HG03432 (cell line): ENCODE measurements at regions not wholly inside any gene's neighbourhood (a gene's known extent, or its start where the extent isn't known, plus 50 kb on each side); places are given as distances from the start of the nearest gene placed in this dataset.
"Not testable (repeated sequence)": the region's sequence is repeated elsewhere in the genome, so short reads cannot be mapped to it uniquely, and the experiment has no call there.

Experiments used
- ATAC-seq: cut with Tn5 transposase; IDR thresholded peaks from one replicate; pipeline ENCODE4 v1.9.1; 2021; ENCODE audit warnings: mild to moderate bottlenecking, moderate library complexity; ENCODE audit not compliant: unreplicated experiment

DNA sequence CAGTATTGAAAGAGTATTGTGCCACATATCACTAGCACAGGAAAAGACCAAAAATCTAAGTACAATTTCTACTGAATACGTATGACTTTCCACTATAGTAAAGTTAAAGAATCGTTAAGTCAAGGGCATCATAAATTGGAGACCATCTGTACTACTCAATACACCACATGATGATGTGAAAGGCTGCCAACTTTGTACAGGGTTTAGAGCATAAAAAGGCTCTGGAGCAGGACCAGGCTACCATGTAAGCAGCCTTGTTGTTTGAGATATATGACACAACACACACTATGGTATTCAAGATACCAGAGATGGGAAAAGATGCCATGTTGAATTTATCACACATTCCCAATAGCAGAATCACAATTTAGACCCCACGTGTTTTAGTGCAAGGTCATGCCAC lies 294.9 kb upstream of the TRPC5 start:
- ATAC-seq = no peak

DNA sequence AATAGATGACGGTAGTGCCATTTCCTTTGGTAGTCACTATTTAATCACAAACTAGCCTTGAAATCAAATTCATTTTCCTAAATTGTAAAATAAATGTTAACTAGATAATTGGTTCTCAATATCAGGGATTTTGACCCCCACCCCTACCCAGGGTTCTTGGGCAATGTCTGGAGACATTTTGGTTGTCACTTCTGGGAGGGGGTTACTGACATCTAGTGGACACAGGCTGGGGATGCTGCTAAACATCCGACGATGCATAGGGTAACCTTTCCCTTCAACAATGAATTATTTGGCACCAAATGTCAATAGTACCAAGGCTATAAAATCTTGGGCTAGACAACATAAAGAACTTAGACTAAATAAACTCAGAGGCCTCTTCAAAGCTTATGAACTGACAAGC lies 285.8 kb upstream of the TRPC5 start:
- no peak for ATAC-seq

DNA sequence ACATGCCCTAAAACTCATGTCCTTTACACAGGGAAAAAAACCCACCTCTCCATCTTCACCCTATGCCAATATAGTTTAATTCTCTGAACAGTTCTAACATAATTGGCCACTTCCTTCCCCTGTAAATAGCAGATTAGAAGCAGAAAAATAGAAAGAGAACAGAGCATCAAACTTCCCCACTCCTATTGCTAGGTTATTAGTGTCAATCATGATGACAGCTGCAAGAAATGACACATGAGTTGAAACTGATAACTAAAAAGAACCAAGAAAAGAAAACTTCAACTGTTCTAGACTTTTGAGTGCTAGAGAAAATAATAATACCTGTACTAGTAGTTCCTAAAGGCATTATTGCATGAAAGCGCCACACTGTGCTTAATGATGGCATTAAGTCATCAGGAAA lies 284.5 kb upstream of the TRPC5 start:
- no peak for ATAC-seq

DNA sequence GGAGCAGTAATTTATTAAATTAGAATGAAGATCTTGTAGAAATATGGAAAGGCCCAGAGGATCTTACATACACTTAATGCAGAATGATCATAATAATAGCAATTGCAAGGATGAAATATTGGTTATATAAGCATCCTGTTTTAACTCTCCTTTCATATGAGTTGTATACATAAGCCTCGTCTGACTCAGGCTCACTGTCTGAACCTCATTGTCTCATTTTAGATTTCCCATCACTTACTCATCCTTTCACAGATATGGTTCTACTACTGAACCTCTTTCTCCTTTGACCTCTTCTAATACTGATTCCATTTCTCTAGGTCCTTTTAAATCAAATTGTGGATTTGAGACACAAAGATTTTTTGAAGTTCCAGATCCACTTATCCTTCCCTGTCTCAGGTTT lies 277.3 kb upstream of the TRPC5 start:
- ATAC-seq = no peak

DNA sequence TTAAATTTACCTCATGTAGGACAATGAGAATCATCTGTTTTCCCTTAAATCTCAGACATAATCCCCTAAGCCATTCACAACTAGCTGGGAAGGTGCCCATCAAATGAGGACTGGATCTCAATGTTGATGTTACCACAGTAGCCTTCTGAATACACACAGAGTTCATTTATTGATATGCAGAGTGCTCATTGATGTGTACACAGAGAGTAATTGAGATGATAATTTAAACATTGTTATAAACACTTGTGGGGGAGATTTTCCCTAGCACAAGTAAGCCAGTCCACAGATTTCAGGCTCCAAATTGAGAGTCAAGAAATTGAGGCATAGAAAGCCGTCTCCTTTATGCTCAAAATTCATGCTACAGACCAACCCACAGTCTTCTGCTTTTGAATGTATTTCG lies 273.4 kb upstream of the TRPC5 start:
- ATAC-seq = no peak

DNA sequence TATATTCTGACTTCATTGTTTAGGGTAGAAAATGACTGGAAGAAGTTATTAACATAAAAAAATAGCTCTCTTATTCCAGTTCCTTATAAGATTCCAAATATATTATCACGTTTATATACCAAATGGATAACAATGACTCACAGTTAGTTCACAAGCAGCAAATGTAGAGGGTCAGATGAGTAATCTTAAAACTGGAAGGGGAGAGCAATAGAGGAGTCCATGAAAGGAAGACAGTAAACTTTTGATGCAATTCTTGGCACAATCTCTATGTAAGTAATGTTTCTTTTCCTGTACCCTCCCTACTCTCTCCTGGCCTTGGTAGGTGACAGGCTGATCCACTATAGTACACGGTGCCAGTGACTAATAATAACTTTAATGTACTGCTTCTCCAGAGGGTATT lies 259.0 kb upstream of the TRPC5 start:
- no peak for ATAC-seq

DNA sequence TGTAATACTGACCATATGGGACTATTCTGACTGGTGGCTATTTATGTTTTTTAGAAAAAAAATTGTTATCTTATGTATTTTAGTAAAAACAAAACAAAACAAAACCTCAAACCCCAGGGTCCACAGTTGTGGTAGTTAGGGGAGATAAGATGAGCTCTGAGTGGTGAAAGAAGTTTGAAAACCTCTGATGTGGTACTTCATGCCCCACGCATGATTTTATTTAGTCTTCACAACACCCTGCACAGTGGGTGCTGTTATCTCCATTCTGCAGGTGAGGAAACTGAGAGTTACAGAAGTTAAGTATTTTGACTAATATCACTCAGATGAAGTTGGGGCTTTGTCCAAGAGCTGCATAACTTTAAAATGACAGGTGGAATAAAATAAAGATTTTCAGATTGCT lies 230.6 kb upstream of the TRPC5 start:
- no peak for ATAC-seq

DNA sequence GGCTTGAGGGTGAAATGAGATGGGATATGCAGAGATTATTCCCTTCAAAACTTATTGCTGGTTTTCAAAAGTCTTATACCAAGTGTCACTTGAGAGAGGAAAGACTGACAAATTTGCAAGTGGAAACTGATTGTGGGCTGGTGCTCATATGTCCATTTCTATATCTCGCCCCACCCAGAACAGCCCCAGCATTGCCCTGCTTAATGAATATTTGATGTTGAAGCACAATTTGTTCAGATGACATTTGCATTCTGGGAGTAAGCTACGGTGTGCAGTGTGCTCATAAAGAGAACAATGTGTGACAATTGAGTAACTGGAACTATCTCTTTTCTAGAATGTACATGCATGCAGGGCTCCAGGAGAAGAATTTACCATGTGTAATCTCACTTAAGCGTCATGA lies 223.5 kb upstream of the TRPC5 start:
- no peak for ATAC-seq

DNA sequence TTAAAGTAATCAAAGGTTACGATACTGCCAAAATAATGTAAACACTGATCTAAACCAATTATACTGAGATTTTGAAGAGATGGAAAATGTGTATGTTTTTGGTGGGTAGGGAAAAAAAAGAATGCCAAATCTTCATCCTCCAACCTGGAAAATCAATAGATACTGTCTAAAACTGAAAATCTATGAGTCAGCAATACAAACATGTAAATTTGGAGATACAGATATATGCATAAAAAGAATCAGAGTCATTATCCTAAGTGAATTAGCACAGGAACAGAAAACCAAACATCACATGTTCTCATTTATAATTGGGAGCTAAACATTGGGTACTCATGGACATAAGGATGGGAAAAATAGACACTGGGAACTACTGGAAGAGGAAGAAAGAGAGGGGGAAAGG lies 197.4 kb upstream of the TRPC5 start:
- no peak for ATAC-seq

DNA sequence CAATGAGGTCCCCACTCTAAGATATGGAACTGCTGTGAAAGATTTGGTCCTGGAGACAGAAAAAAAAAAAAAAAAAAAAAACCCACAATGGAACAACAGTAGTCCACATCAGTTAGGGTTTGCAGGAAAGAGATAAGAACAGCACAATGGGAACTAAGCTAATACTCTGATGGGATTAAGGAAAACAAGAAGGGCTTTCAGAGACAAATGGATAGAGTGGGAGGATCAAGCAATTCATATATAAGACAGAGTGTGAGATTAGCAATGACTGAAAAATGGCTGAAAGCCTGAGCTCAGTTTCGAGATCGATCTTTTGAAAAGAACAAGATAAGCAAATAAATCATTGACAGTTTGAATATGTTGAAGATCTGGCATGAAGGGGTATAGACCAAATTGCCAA lies 188.4 kb upstream of the TRPC5 start:
- ATAC-seq = no peak

DNA sequence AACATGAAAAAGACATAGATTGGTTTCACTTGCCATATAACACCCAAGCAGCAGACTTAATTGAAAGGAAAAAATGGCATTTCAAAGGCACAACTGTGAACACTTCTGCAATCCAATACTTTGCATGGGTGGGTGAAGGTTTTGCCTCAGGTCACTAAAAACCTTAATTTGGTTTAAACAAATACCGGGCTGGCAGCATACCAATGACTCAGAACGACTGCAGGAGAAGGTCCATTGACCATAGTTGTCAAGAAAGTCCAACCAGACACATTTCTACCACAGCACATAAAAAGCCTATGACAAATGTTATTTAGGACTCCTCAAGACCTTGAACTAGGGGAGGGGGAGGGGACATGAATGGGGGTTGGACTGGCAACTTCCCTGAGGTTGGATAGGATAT lies 183.6 kb upstream of the TRPC5 start:
- no peak for ATAC-seq

DNA sequence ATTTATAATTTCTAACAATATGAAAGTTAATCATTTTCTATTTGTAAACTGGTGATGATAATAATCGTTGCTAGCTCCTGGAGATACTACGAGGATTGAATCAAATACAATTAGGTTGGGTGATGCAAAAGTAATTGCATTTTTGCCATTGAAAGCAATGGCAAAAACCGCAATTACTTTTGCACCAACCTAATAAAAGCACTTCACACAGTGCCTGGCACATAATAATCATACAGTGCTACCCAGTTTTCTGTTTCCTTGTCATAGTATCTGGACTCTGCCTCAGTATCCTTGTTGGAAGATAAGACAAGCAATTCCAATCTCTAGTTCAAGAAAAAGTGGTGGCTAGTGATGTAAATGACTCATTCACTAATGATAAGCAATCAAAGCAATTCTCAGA lies 176.8 kb upstream of the TRPC5 start:
- ATAC-seq = no peak

DNA sequence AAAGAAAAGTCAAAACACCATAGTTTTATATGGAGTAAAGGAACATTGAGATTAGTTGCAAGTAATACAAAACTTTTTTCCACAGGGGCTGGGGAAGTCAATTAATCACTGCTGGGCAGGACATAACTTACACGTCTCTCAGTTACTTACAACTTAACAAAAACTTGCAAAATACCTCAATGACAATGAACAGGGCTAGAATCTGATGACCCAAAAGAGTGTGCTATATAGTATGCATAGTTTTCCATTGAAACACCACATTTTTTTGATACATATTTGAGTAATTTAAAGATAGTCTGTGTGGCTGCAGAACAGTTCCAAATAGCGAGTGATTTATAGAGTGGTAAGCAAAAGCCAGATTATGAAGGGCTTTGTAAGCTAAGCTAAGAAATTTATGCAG lies 172.3 kb upstream of the TRPC5 start:
- ATAC-seq = no peak

DNA sequence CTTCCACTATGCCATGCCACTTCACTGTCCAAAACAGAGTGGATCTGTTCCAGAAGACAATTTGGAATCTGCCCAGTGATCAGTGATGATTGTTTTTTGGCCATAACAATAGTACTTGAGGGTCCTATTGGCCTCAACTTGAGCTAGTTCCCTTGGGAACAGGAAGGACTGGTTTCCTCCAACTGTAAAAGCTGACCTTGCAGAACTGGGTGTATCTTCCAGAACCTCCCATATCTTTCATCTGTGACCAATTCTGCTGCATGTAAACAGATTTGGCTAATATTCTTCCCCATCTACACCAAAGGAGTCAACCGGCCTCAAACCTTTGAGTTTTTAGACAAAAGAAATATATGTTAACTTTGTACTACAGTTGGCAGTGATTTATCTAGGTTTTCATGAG lies 165.1 kb upstream of the TRPC5 start:
- no peak for ATAC-seq

DNA sequence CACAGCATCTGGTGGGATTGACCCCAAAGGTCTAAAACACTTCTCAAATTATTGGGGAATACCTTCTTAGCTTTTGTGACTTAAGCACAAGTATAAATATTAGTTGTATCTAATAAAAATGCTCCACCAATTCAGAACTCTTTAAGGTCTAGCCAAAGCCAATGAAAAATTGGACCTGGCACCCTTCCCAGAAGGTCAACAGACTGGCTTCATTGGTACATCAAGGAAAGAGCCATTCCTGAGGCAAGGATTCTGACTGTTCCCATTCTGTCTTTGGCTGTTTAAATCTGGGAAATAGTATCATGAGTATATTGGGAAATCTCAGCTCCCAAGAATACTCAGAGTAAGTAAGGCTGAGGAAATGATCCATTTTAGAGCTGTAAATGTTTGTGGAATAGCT lies 153.0 kb upstream of the TRPC5 start:
- ATAC-seq = no peak

DNA sequence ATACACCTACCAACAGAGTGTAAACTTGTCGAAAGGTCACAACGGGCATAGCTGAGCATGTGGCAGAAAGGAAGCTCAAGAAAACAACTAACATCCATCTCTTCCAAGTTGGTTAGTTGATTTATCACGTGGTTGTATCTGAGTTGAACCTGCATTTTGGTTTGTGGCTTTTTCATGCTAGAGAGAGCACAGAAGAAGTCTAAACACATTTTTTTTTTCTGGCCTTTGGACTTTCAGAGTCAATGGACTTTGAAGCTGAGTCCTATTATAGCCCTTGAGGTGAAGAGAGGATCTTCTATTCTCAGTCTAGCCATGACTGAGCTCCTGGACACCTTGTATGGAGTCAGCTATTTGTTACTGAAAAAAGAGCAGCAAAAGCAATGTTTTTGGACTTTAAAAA lies 150.6 kb upstream of the TRPC5 start:
- peak; percentile 50 for ATAC-seq

DNA sequence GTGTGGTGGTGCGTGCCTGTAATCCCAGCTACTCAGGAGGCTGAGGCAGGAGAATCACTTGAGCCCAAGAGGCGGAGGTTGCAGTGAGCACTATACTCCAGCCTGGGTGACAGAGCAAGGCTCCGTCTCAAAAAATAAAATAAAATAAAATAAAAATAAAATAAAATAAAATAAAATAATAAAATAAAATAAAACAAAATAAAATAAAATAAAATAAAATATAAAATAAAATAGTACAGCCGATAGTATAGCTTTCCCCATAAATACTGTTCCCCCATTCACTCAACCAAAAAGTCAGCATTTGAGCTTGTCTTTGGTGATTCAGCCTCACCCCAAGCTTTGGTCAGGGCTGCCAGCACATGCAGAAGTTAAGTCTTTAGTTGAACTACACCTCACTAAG lies 144.2 kb upstream of the TRPC5 start:
- not testable (repeated sequence) for ATAC-seq

DNA sequence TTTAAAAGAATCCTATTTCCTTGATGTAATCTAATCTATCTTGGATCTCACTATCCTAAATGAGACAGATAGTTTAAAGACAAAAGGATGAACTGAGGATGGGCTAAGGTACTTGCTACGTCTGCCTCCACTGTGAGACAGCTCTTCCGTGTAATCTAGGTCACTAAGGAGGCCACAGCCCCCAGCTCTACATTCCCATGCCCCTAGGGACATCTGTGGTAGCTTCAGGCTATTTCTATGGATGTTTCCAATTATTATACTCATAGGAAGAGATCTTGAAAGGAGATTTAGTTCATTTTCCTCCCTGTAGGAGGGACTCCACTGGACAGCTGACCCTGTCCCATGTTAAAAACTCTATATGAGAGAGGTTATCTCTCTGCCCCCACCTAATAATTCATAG lies 140.8 kb upstream of the TRPC5 start:
- no peak for ATAC-seq

DNA sequence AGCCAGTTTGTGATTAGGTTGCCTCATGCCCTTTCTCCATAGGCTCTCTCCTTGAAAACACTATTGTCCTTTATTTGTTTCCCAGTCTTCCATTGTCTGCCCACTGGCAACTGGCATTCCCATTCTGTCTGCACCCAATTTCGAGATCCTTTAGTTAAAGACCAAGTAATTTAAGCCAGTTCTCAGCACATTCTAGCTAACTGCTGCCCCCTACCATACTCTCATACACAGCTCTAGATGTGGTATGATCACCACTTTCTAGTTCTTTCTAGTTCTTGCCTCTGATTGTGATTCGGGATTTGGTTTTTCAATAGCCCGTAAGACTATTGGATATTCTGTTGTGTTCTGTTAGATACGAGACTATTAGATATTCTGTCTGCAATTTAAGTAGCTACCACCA lies 135.8 kb upstream of the TRPC5 start:
- no peak for ATAC-seq

DNA sequence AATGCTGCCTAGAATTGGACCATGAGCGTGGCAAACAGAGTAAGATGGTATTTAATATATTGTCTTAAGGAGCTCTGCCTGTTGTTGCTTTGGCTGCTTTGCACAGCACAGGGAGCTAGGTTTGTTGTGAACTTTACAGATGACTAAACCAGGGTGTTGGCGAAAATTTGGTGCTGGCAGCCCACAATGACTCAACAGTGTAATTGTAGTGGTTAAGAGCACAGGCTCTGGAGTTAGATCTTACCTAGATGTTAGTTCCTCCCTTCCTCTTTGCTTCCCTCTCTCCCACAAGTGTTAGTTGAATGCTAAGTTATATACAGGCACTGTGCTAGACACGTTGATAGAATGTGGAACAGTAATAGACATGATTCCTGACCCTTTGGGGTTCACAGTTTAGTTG lies 128.9 kb upstream of the TRPC5 start:
- peak; percentile 74 for ATAC-seq

DNA sequence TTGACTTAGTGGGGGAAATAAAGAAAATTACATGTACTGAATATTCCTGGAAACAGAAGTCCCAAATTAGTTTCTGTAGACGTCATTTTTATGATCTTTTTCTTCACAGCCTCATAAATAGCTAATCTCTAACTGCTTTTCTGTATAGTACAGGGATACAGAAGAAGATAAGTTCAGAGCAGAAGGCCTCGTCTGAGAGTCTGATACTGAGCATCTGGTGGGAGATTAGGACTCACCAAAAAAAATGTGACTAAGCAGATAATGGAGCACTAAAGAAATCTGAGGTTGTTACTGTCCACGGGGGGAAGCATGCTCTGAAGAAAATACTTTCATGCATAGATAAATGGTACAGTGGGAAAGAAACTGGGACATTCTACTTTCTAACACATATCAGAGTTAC lies 115.3 kb upstream of the TRPC5 start:
- ATAC-seq = no peak

DNA sequence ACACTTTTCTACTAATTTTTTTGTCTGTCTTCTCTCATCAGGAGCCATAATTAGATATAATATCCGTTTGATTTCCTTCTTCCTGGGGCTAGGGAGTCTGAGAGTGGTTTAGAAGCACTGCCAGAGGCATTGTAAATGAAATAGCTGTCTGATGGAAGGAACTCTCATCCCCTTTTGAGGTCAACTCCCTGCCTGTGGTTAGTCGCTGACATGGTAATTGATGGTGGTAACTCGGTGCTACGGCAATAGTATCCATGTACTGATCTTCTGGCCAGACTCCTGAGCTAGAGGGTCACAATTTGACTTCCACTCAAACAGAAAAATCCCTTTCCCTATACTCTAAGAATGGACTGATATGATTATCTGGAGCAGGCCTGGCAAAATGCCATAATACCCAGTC lies 108.1 kb upstream of the TRPC5 start:
- no peak for ATAC-seq

DNA sequence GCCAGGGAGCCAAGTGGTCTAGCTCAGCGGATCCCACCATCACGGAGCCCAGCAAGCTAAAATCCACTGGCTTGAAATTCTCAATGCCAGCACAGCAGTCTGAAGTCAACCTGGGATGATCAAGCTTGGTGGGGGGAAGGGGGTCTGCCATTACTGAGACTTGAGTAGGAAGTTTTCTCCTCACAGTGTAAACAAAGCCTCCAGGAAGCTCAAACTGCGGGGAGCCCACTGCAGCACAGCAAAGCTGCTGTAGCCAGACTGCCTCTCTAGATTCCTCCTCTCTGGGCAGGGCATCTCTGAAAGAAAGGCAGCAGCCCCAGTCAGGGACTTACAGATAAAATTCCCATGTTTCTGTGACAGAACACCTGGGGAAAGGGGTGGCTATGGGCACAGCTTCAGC lies 98.8 kb upstream of the TRPC5 start:
- not testable (repeated sequence) for ATAC-seq

DNA sequence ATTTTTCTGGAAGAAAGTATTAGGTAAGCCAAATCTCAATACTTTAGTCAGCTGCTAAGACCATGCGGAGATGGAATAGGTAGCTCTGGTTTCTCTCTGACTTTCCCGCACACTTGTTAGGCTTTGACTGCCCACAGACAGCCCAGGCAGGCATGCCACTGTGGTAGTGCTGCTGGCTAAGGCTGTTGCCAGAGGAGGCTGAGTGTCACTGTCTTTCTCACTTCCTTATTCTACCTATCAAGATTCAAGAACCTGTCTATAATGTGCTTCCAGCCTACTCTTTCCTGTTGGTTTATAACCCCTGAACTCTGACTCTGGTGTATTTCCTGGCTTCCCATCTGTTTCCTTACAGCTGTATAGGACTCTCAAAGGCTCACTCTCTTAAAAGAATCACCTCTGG lies 81.8 kb upstream of the TRPC5 start:
- peak; percentile 46 for ATAC-seq
